Astrocyte (in vitro differentiated cells and primary cell): ENCODE measurements at regions not wholly inside any gene's neighbourhood (a gene's known extent, or its start where the extent isn't known, plus 50 kb on each side); places are given as distances from the start of the nearest gene placed in this dataset.
A peak's percentile ranks its signal among the peaks of the same experiment; 100 is the strongest.

ENCODE experiments used
- DNase-seq: peaks from one replicate; pipeline ENCODE4 v3.0.0-alpha.2; 2010; ENCODE audit warnings: low read depth
- FAIRE-seq: peaks from 2 replicates; lab custom pipeline; 2011; peaks lifted over from hg19 to GRCh38; lab: Jason Lieb, UNC
- H2AFZ ChIP-seq: 2 replicates; pipeline ENCODE4 v1.6.0; 2012; ENCODE audit warnings: low read depth, low read length, inconsistent platforms
- H3K27ac ChIP-seq: 2 replicates; pipeline ENCODE4 v1.5.1; 2011; ENCODE audit warnings: low read depth, low read length, inconsistent platforms
- H3K27me3 ChIP-seq: 2 replicates; pipeline ENCODE4 v1.6.0; 2011; ENCODE audit warnings: low read length, inconsistent platforms; ENCODE audit not compliant: insufficient read depth
- H3K36me3 ChIP-seq: 2 replicates; pipeline ENCODE4 v1.5.1; 2011; ENCODE audit warnings: low read length, inconsistent platforms; ENCODE audit not compliant: insufficient read depth
- H3K4me1 ChIP-seq: 2 replicates; pipeline ENCODE4 v1.5.1; 2011; ENCODE audit warnings: low read length, inconsistent platforms; ENCODE audit not compliant: insufficient read depth
- H3K4me2 ChIP-seq: 2 replicates; pipeline ENCODE4 v1.6.0; 2012; ENCODE audit warnings: low read length, inconsistent platforms
- H3K4me3 ChIP-seq: 2 replicates; pipeline ENCODE4 v1.5.1; 2011; ENCODE audit warnings: low read depth, mild to moderate bottlenecking, low read length, inconsistent platforms; ENCODE audit not compliant: insufficient read depth
- H3K79me2 ChIP-seq: 2 replicates; pipeline ENCODE4 v1.6.0; 2012; ENCODE audit warnings: mild to moderate bottlenecking, low read length, inconsistent platforms; ENCODE audit not compliant: insufficient read depth
- H3K9ac ChIP-seq: 2 replicates; pipeline ENCODE4 v1.6.0; 2012; ENCODE audit warnings: mild to moderate bottlenecking, low read length, inconsistent platforms
- H3K9me3 ChIP-seq: 2 replicates; pipeline ENCODE4 v1.5.1; 2012; ENCODE audit warnings: low read depth, mild to moderate bottlenecking, low read length, inconsistent platforms; ENCODE audit not compliant: insufficient read depth
- H4K20me1 ChIP-seq: 2 replicates; pipeline ENCODE4 v1.6.0; 2012; ENCODE audit warnings: low read length, inconsistent platforms; ENCODE audit not compliant: insufficient read depth
- H3K27ac Mint-ChIP-seq: one replicate; pipeline ENCODE4 v1.8.0; 2021; ENCODE audit warnings: mild to moderate bottlenecking, mixed read lengths; ENCODE audit not compliant: unreplicated experiment
- H3K27me3 Mint-ChIP-seq: one replicate; pipeline ENCODE4 v1.8.0; 2021; ENCODE audit warnings: low read depth, mixed read lengths; ENCODE audit not compliant: unreplicated experiment
- H3K36me3 Mint-ChIP-seq: one replicate; pipeline ENCODE4 v1.8.0; 2021; ENCODE audit warnings: low read depth, mixed read lengths; ENCODE audit not compliant: unreplicated experiment
- H3K4me1 Mint-ChIP-seq: one replicate; pipeline ENCODE4 v1.8.0; 2021; ENCODE audit warnings: low read depth, mixed read lengths; ENCODE audit not compliant: unreplicated experiment
- H3K4me3 Mint-ChIP-seq: one replicate; pipeline ENCODE4 v1.8.0; 2021; ENCODE audit warnings: mild to moderate bottlenecking, moderate library complexity, mixed read lengths; ENCODE audit not compliant: unreplicated experiment
- H3K9me3 Mint-ChIP-seq: one replicate; pipeline ENCODE4 v1.8.0; 2021; ENCODE audit warnings: mild to moderate bottlenecking, mixed read lengths; ENCODE audit not compliant: unreplicated experiment
- CTCF ChIP-seq: IDR thresholded peaks from 2 replicates; pipeline ENCODE4 v1.5.1; 2011; ENCODE audit warnings: low read depth, mild to moderate bottlenecking, inconsistent platforms, low read length, moderate library complexity; ENCODE audit not compliant: insufficient read depth
- EZH2 ChIP-seq: IDR thresholded peaks from 2 replicates; pipeline ENCODE4 v1.6.1; 2012; ENCODE audit warnings: mild to moderate bottlenecking, low read length, inconsistent platforms; ENCODE audit not compliant: insufficient read depth

GRCh38 chr13:110000534-110001345 is 214.4 kb upstream of the IRS2 start:
- peak; percentile 37 for FAIRE-seq
- H3K4me2 ChIP-seq, result peak overlapping the region; percentile 54
- no peak overlapping the region for H3K4me3 Mint-ChIP-seq

GRCh38 chr13:109999659-110000533 is 213.5 kb upstream of the IRS2 start:
- no peak overlapping the region for H3K27ac Mint-ChIP-seq
- Histone ChIP-seq H4K20me1 (no peaks in the 10 kb centered on the region), H3K9ac (no peak overlapping the region), H3K4me2 (no peak overlapping the region), H3K27me3 (no peaks in the 10 kb centered on the region), H3K4me1 (peaks cover 25% of the 10 kb centered on the region), H2AFZ (no peak overlapping the region), H3K36me3 (no peaks in the 10 kb centered on the region), H3K79me2 (no peaks in the 10 kb centered on the region), H3K27ac (no peak overlapping the region), H3K9me3 (no peaks in the 10 kb centered on the region), H3K4me3 (no peak overlapping the region)
- H3K27me3 Mint-ChIP-seq, result no peaks in the 10 kb centered on the region
- DNase-seq (no peak), FAIRE-seq (no peak)
- no peak for TF ChIP-seq CTCF
- no peak for TF ChIP-seq EZH2
- no peak overlapping the region for H3K4me3 Mint-ChIP-seq
- H3K36me3 Mint-ChIP-seq, result peaks cover 2% of the 10 kb centered on the region
- peaks cover 21% of the 10 kb centered on the region for H3K4me1 Mint-ChIP-seq
- H3K9me3 Mint-ChIP-seq, result no peaks in the 10 kb centered on the region

More at GRCh38 chr13:110000534-110001345, 214.4 kb upstream of the IRS2 start:
- H3K4me1 Mint-ChIP-seq, result peaks cover 21% of the 10 kb centered on the region
- H3K27me3 Mint-ChIP-seq, result no peaks in the 10 kb centered on the region
- no peak overlapping the region for H3K9ac ChIP-seq
- DNase-seq, result no peak
- H3K27ac ChIP-seq, result no peak overlapping the region
- no peaks in the 10 kb centered on the region for H3K9me3 ChIP-seq
- no peaks in the 10 kb centered on the region for H3K79me2 ChIP-seq
- no peaks in the 10 kb centered on the region for H3K36me3 Mint-ChIP-seq
- no peak overlapping the region for H3K4me3 ChIP-seq
- no peaks in the 10 kb centered on the region for H3K36me3 ChIP-seq
- H3K9me3 Mint-ChIP-seq, result no peaks in the 10 kb centered on the region
- no peak overlapping the region for H3K27ac Mint-ChIP-seq
- H4K20me1 ChIP-seq, result no peaks in the 10 kb centered on the region
- H2AFZ ChIP-seq, result no peak overlapping the region
- TF ChIP-seq EZH2, result no peak
- no peak for TF ChIP-seq CTCF
- no peaks in the 10 kb centered on the region for H3K27me3 ChIP-seq
- H3K4me1 ChIP-seq, result peaks cover 25% of the 10 kb centered on the region
